Left lung (tissue), 4 donors: ENCODE measurements at regions not wholly inside any gene's neighbourhood (a gene's known extent, or its start where the extent isn't known, plus 50 kb on each side); places are given as distances from the start of the nearest gene placed in this dataset.

Source experiments
- ATAC-seq: fragments of 200-7000 bp; cut with Tn5 transposase; one replicate; pipeline ENCODE4 v1.9.1; 2020; ENCODE audit warnings: moderate library complexity
- DNase-seq, 4 donors: peaks; one replicate each; pipeline ENCODE4 v3.0.0-alpha.2; 2013 to 2020
- H3K27ac ChIP-seq, 2 donors: fragments of 200-600 bp; sonication (generic) in 1 of 2; one replicate each; pipeline versions ENCODE4 v1.5.0 to v1.8.0; 2020 to 2021
- H3K27me3 ChIP-seq, 2 donors: fragments of 200-600 bp; sonication (generic) in 1 of 2; one replicate each; pipeline versions ENCODE4 v1.5.0 to v1.8.0; 2020 to 2021
- H3K36me3 ChIP-seq, 2 donors: fragments of 200-600 bp; sonication (generic) in 1 of 2; one replicate each; pipeline versions ENCODE4 v1.5.0 to v1.8.0; 2020 to 2021
- H3K4me1 ChIP-seq, 2 donors: fragments of 200-600 bp; one replicate each; pipeline ENCODE4 v1.8.0; 2021
- H3K4me3 ChIP-seq, 2 donors: fragments of 200-600 bp; sonication (generic) in 1 of 2; one replicate each; pipeline versions ENCODE4 v1.5.0 to v1.8.0; 2020 to 2021; ENCODE audit warnings: mild to moderate bottlenecking in 1 of 2
- H3K9me3 ChIP-seq, 2 donors: fragments of 200-600 bp; sonication (generic) in 1 of 2; one replicate each; pipeline versions ENCODE4 v1.5.0 to v1.8.0; 2020 to 2021
- intact Hi-C, 2 donors: fragments of 100-400 bp; cut with DNase I; formaldehyde crosslinking; loops; one replicate each; pipeline versions ENCODE4 v1.11.2 to v1.14.2; 2022
- TF ChIP-seq, protein P1 (sequence below), 2 donors: fragments of 200-600 bp; sonication (generic) in 1 of 2; IDR thresholded peaks; one replicate each; pipeline versions ENCODE4 v1.5.0 to v1.8.0; 2021; ENCODE audit warnings: antibody characterized with exemption in 2 of 2
- donor health status: DM: no; HTN: yes; CAD: no.
- donor health status: DM: no; HTN: no; CAD: no.

DNA sequence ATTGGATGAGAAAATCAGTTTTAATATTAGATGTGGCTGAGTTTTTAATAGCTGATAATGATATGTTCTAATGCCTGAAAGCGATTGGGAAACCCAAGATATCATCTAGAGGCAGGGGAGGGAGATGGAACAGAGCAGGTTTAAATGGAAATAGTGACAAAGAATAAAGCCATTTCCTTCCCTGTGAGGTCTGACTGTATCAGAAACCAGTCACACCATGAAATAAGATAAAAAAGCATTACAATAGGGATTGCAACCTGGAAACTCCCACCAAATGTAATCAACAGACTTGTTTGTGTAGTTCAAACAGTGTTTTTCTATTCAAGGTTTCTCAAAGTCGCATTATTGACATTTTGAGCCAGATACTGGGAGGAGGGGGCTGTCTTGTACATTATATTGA, 110.1 kb upstream of the SMIM23 start:
- Histone ChIP-seq H3K9me3 (peaks cover 0 to 4% of the 10 kb centered on the region in 2 donors), H3K27ac (no peak overlapping the region), H3K4me3 (no peak overlapping the region), H3K36me3 (no peaks in the 10 kb centered on the region), H3K27me3 (no peaks in the 10 kb centered on the region), H3K4me1 (no peaks in the 10 kb centered on the region)
- TF ChIP-seq, protein P1, sequence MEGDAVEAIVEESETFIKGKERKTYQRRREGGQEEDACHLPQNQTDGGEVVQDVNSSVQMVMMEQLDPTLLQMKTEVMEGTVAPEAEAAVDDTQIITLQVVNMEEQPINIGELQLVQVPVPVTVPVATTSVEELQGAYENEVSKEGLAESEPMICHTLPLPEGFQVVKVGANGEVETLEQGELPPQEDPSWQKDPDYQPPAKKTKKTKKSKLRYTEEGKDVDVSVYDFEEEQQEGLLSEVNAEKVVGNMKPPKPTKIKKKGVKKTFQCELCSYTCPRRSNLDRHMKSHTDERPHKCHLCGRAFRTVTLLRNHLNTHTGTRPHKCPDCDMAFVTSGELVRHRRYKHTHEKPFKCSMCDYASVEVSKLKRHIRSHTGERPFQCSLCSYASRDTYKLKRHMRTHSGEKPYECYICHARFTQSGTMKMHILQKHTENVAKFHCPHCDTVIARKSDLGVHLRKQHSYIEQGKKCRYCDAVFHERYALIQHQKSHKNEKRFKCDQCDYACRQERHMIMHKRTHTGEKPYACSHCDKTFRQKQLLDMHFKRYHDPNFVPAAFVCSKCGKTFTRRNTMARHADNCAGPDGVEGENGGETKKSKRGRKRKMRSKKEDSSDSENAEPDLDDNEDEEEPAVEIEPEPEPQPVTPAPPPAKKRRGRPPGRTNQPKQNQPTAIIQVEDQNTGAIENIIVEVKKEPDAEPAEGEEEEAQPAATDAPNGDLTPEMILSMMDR (IDR thresholded peaks at IDR 0.05) = no peak
- intact Hi-C loops = no loop called here
- DNase-seq (no peak), ATAC-seq (no peak)

DNA sequence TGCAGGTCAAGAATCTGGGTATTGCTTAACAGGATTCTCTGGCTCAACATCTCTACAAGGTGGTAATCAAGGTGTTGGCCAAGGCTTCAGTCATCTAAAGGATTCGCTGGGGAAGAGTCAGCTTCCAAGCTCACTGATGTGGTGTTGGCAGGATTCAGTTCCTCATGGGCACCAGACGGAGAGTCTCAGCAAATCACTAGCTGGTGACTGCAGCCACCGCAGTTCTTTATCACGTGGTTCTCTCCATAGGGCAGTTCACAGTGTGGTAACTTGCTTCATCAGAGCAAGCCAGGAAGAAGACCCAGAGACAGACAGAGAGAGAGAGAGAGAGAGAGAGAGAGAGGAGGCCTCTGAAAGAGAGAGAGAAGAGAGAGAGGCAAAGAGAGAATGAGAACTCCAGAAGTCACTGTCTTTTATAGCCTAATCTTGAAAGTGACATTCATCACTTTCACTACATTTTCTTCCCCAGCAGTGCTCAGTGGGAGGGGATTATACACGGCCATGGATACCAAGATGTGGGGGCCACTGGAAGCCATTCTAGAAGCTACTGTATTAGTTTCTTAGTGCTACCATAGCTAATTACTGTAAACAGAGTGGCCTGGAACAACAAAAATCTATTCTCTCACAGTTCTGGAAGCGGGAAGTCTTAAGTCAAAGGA, 109.2 kb upstream of the SMIM23 start:
- peak in 1 of 4 donors; percentile 52 for DNase-seq

DNA sequence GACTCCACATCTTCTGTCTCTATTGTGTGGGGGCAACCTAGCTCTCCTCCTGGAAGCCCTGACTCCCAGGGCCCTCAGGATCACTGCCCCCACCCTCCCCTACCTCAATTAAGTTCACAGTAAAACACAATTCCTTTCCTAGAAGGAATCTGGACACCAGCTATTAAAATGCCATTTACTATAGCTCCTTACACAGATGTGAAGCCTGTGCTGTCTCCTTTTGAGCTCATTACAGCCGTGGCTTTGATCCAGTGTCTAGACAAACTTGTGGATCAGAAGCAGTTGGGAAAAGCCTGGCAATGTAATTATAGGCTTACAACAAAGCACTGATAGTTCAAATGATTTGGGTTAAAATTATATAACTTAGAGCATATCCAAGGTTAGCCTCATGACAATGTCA, 107.0 kb upstream of the SMIM23 start:
- ATAC-seq = no peak

More for the DNA sequence above, 109.2 kb upstream of the SMIM23 start:
- no peak overlapping the region for H3K27ac ChIP-seq
- no peak overlapping the region for H3K4me3 ChIP-seq
- TF ChIP-seq, protein P1 (IDR thresholded peaks at IDR 0.05) = no peak
- intact Hi-C loops = no loop called here
- H3K27me3 ChIP-seq = no peaks in the 10 kb centered on the region
- no peaks in the 10 kb centered on the region for H3K36me3 ChIP-seq
- H3K9me3 ChIP-seq = peaks cover 0 to 4% of the 10 kb centered on the region in 2 donors
- no peaks in the 10 kb centered on the region for H3K4me1 ChIP-seq
- ATAC-seq = peak; percentile 77

DNA sequence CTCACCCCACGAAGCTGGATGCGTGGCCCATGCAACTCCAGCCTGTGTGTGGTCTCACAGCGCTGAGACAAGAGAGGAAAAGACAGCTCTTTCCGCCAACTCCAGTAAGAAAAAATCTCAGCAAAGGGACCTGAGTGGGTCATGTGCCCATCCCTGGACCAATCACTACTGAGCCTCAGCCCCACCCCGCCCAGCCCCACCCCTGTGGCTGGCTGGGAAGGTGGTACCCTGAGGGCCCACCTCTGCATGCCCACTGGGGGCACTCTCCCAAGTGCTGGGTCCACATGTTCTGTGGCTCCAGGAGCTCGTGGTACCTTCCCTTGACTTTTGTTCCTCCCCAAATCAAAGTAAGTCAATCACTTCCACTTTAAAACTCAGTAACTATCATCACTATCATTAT, 105.1 kb upstream of the SMIM23 start:
- no peak for DNase-seq

More for the DNA sequence above, 107.0 kb upstream of the SMIM23 start:
- Histone ChIP-seq H3K36me3 (no peaks in the 10 kb centered on the region), H3K4me3 (no peak overlapping the region), H3K4me1 (no peaks in the 10 kb centered on the region), H3K27ac (no peak overlapping the region), H3K9me3 (peaks cover 0 to 4% of the 10 kb centered on the region in 2 donors), H3K27me3 (no peaks in the 10 kb centered on the region)
- intact Hi-C loops = no loop called here
- peak in 1 of 4 donors; percentile 40 for DNase-seq
- TF ChIP-seq, protein P1 (IDR thresholded peaks at IDR 0.05) = no peak

DNA sequence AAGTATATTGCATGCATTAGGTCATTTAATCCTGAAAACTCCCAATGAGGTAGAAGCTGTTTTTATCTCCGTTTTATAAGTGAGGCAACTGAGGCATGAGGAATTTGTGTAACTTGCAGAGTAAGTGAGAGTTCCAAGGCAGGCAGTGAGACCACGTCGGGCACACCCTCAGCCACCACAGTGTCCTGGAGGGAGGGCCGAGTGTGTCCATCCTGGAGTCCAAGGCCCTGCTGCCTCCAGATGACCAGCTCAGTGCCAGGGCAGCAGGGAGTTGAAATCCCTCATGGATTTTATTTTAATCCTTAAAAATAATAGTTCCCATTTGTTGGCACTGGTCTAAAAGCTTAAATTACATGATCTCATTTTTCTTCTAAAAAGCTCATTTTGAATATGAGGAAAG, 104.6 kb upstream of the SMIM23 start:
- intact Hi-C loops = no loop called here
- Histone ChIP-seq H3K27me3 (no peaks in the 10 kb centered on the region), H3K4me3 (no peak overlapping the region), H3K36me3 (no peaks in the 10 kb centered on the region), H3K4me1 (no peaks in the 10 kb centered on the region), H3K9me3 (no peaks in the 10 kb centered on the region), H3K27ac (no peak overlapping the region)
- TF ChIP-seq, protein P1 (IDR thresholded peaks at IDR 0.05) = no peak
- ATAC-seq (no peak), DNase-seq (no peak)

More for the DNA sequence above, 105.1 kb upstream of the SMIM23 start:
- no peak for ATAC-seq
- TF ChIP-seq, protein P1 (IDR thresholded peaks at IDR 0.05) = no peak
- Histone ChIP-seq H3K4me3 (no peak overlapping the region), H3K36me3 (no peaks in the 10 kb centered on the region), H3K4me1 (no peaks in the 10 kb centered on the region), H3K27ac (no peak overlapping the region), H3K27me3 (no peaks in the 10 kb centered on the region), H3K9me3 (no peaks in the 10 kb centered on the region)
- intact Hi-C loops = no loop called here
